ENCODE measurements at regions not wholly inside any gene's neighbourhood (a gene's known extent, or its start where the extent isn't known, plus 50 kb on each side); places are given as distances from the start of the nearest gene placed in this dataset.

DNA sequence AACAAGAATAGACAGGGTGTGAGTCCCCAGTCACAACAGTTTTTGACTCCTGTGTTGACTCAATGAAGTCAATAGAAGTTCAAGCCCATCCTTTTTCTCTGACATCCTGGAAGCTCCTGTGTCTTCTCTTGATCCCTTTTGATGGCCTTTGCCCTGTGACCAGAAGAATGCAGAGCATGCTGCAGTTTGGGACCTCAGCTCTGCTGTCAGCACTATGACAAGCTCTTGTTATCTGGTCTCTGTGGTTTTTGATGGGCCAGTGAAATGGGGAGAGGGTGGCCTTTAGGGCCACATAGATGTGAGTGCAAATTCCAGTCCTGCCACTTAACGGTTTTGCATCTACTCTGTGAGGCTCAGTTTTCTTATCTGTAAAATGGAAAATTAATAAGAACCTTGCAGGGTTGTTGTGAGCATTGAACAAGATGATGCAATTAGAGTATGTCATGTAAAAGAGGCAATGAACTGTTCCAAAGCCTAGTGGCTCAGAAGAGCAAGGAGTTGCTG lies 102.4 kb upstream of the IKZF1 start:
- peaks cover 82% of the 10 kb centered on the region for H3K4me1 Mint-ChIP-seq
- DNase-seq, result no peak
- H3K27me3 Mint-ChIP-seq, result no peaks in the 10 kb centered on the region
- H3K36me3 Mint-ChIP-seq (ENCODE audit: low read depth), result no peaks in the 10 kb centered on the region
- H3K27ac Mint-ChIP-seq, result peak overlapping the region; percentile 15
- H3K9me3 Mint-ChIP-seq (ENCODE audit: low read depth), result no peaks in the 10 kb centered on the region
- intact Hi-C loops (cut with DNase I, micrococcal nuclease), result no loop called here
- no peak for ATAC-seq
- ChIA-PET CTCF (interaction anchor here (0.6 to 8.0 kb wide), 8 partner anchors 57 to 315 kb away, joined by 3 to 126 read pairs (median 6); no protein-coding TSS in a partner anchor), POLR2A (interaction anchor here (0.7 to 0.9 kb wide), 2 partner anchors 148 to 150 kb away, joined by 3 to 4 read pairs; no protein-coding TSS in a partner anchor)
- no peak overlapping the region for H3K4me3 Mint-ChIP-seq

GRCh38 chr7:50199824-50200223 lies 104.7 kb upstream of the IKZF1 start:
- DNase-seq, result no peak
- H3K4me3 Mint-ChIP-seq, result no peak overlapping the region
- no peaks in the 10 kb centered on the region for H3K9me3 Mint-ChIP-seq (ENCODE audit: low read depth)
- H3K36me3 Mint-ChIP-seq (ENCODE audit: low read depth), result no peaks in the 10 kb centered on the region
- ChIA-PET CTCF (interaction anchor here (0.6 to 1.2 kb wide), 9 partner anchors 56 to 270 kb away, joined by 3 to 6 read pairs (median 3); no protein-coding TSS in a partner anchor), POLR2A (no interaction called here)
- no peak for ATAC-seq
- peaks cover 64% of the 10 kb centered on the region for H3K4me1 Mint-ChIP-seq
- H3K27ac Mint-ChIP-seq, result no peak overlapping the region
- intact Hi-C loops (cut with DNase I, micrococcal nuclease), result loop anchor here in 1 of 2 experiments (2.0 kb wide), 1 partner anchor 923 kb away; no protein-coding TSS in a partner anchor
- no peaks in the 10 kb centered on the region for H3K27me3 Mint-ChIP-seq

DNA sequence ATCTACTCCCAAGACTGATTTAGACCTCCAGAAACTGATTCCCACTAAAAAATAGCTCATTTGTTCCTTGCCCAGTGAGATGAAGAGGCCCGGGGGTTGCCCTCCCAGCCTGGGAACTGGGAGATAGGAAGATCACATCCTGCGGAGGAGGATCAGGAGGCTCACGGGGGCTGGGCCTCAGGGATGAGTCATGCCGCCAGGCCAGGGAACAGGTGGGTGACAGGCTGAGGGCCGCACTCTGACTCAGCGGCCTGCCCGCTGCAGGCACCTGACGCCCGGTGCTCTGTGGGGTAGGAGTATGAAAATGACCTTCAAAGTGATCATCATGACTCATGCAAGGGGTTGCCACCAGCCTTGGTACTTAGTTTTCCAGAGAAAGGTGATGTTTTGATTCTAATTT lies 104.5 kb upstream of the ZPBP start:
- intact Hi-C loops (cut with DNase I, micrococcal nuclease), result loop anchor here (1.0 to 2.0 kb wide), 4 partner anchors 41 to 196 kb away; no protein-coding TSS in a partner anchor
- H3K27ac Mint-ChIP-seq, result peak overlapping the region; percentile 76
- DNase-seq (peak; percentile 91), ATAC-seq (peak; percentile 96)
- H3K4me1 Mint-ChIP-seq, result peaks cover 43% of the 10 kb centered on the region
- H3K9me3 Mint-ChIP-seq (ENCODE audit: low read depth), result no peaks in the 10 kb centered on the region
- no peaks in the 10 kb centered on the region for H3K27me3 Mint-ChIP-seq
- POLR2A ChIA-PET, result interaction anchor here (1.3 kb wide), 1 partner anchor 170 kb away, joined by 5 read pairs; no protein-coding TSS in a partner anchor
- H3K4me3 Mint-ChIP-seq, result peak overlapping the region; percentile 9
- CTCF ChIA-PET, result interaction anchor here (0.8 to 1.6 kb wide), 12 partner anchors 9 to 250 kb away, joined by 3 to 7 read pairs (median 4); no protein-coding TSS in a partner anchor
- no peaks in the 10 kb centered on the region for H3K36me3 Mint-ChIP-seq (ENCODE audit: low read depth)

DNA sequence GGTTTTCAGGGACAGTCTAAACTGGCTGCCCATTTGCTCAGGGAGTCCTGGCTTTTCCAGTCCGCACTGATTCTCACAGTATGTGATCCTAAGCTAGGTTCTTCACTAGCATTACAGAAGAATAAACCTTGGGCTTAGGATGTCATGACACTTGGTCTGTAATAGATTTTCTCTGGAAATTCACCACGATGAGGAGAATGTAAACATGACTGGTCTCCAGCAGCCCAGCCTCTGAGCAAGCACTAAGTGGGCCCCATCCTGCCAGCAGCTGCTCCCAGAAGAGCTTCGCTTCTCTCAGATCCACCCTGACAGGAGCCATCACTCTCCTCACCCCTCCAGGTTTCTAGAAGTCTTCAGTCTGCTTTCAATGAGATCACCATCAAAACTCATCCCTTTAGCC lies 103.7 kb upstream of the ZPBP start:
- intact Hi-C loops (cut with DNase I, micrococcal nuclease), result loop anchor here (1.0 to 2.0 kb wide), 4 partner anchors 40 to 197 kb away; no protein-coding TSS in a partner anchor
- Mint-ChIP-seq H3K4me3 (no peak overlapping the region), H3K36me3 (ENCODE audit: low read depth) (no peaks in the 10 kb centered on the region), H3K4me1 (peaks cover 34% of the 10 kb centered on the region), H3K27me3 (no peaks in the 10 kb centered on the region), H3K27ac (peak overlapping the region; percentile 76), H3K9me3 (ENCODE audit: low read depth) (no peaks in the 10 kb centered on the region)
- ATAC-seq (no peak), DNase-seq (no peak)
- CTCF ChIA-PET, result interaction anchor here (0.6 to 1.6 kb wide), 14 partner anchors 9 to 1689 kb away, joined by 3 to 7 read pairs (median 4); no protein-coding TSS in a partner anchor
- POLR2A ChIA-PET, result interaction anchor here (0.6 to 1.3 kb wide), 2 partner anchors 121 to 171 kb away, joined by 3 to 5 read pairs; no protein-coding TSS in a partner anchor

- Mint-ChIP-seq H3K36me3 (ENCODE audit: low read depth) (no peaks in the 10 kb centered on the region), H3K27ac (no peak overlapping the region), H3K4me3 (no peak overlapping the region), H3K27me3 (no peaks in the 10 kb centered on the region), H3K9me3 (ENCODE audit: low read depth) (peaks cover 9% of the 10 kb centered on the region), H3K4me1 (peaks cover 11% of the 10 kb centered on the region)
- ChIA-PET POLR2A (no interaction called here), CTCF (interaction anchor here (1.4 kb wide), 2 partner anchors 15 to 47 kb away, joined by 4 to 5 read pairs; no protein-coding TSS in a partner anchor)
- no peak for ATAC-seq
- DNase-seq, result no peak
- intact Hi-C loops (cut with DNase I, micrococcal nuclease), result no loop called here
These were observed 97.7 kb upstream of the ZPBP start for GRCh38 chr7:50190776-50191175.

DNA sequence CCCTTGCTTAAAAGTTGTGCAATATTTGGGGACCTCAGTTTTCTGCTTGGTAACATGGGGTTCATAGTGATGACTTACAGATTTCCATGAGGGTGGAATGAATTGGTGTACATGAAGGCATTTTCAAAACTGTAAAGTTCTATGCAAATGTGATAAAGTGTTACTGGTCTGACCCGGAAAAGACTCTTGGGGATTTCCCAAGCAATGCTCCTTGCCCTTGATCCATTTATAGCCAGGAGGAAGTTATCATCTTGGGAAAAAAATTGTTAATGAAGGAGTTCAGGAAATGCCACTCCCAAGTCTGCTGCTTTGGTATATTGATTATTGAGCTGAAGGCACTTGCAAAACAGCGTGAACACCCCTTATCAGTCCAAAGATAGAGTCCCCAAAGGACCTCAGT lies 96.3 kb upstream of the ZPBP start:
- POLR2A ChIA-PET, result no interaction called here
- no peaks in the 10 kb centered on the region for H3K36me3 Mint-ChIP-seq (ENCODE audit: low read depth)
- H3K27me3 Mint-ChIP-seq, result no peaks in the 10 kb centered on the region
- intact Hi-C loops (cut with DNase I, micrococcal nuclease), result no loop called here
- CTCF ChIA-PET, result interaction anchor here (0.6 to 1.2 kb wide), 3 partner anchors 22 to 587 kb away, joined by 3 to 6 read pairs (median 3); no protein-coding TSS in a partner anchor
- peaks cover 11% of the 10 kb centered on the region for H3K4me1 Mint-ChIP-seq
- ATAC-seq, result no peak
- peaks cover 9% of the 10 kb centered on the region for H3K9me3 Mint-ChIP-seq (ENCODE audit: low read depth)
- DNase-seq, result no peak
- H3K27ac Mint-ChIP-seq, result no peak overlapping the region
- H3K4me3 Mint-ChIP-seq, result no peak overlapping the region

- no peak for ATAC-seq
- intact Hi-C loops (cut with DNase I, micrococcal nuclease), result no loop called here
These were observed 93.1 kb upstream of the ZPBP start for GRCh38 chr7:50185951-50186682.

DNA sequence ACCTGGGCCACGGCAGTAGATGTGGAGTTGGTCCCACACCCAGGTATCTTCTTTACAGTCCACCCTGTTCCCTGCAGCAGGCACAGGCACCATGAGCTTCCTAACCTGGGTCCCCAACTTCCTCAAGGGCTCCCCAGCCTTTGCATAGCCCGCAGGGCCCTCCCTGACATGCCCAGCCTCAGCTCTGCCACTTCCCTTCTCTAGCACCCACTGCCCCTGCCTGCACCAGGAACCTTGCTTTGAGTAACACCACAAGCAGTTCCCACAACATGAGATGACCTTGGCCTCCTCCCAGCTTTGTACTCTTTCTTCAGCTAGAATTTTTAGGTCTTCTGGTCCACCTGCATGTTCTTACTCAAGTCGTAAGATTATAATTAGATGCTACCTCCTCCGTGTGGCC lies 92.2 kb upstream of the ZPBP start:
- CTCF ChIA-PET, result interaction anchor here (0.6 to 1.2 kb wide), 3 partner anchors 12 to 258 kb away, joined by 3 to 6 read pairs (median 4); no protein-coding TSS in a partner anchor
- no peak overlapping the region for H3K27ac Mint-ChIP-seq

More at GRCh38 chr7:50185951-50186682, 93.1 kb upstream of the ZPBP start:
- H3K9me3 Mint-ChIP-seq (ENCODE audit: low read depth), result peaks cover 9% of the 10 kb centered on the region
- no peak overlapping the region for H3K4me3 Mint-ChIP-seq
- H3K4me1 Mint-ChIP-seq, result peaks cover 13% of the 10 kb centered on the region
- CTCF ChIA-PET, result interaction anchor here (0.7 to 1.0 kb wide), 2 partner anchors 19 to 40 kb away, joined by 3 read pairs; no protein-coding TSS in a partner anchor
- H3K36me3 Mint-ChIP-seq (ENCODE audit: low read depth), result no peaks in the 10 kb centered on the region
- POLR2A ChIA-PET, result no interaction called here
- H3K27me3 Mint-ChIP-seq, result no peaks in the 10 kb centered on the region
- no peak overlapping the region for H3K27ac Mint-ChIP-seq
- no peak for DNase-seq

DNA sequence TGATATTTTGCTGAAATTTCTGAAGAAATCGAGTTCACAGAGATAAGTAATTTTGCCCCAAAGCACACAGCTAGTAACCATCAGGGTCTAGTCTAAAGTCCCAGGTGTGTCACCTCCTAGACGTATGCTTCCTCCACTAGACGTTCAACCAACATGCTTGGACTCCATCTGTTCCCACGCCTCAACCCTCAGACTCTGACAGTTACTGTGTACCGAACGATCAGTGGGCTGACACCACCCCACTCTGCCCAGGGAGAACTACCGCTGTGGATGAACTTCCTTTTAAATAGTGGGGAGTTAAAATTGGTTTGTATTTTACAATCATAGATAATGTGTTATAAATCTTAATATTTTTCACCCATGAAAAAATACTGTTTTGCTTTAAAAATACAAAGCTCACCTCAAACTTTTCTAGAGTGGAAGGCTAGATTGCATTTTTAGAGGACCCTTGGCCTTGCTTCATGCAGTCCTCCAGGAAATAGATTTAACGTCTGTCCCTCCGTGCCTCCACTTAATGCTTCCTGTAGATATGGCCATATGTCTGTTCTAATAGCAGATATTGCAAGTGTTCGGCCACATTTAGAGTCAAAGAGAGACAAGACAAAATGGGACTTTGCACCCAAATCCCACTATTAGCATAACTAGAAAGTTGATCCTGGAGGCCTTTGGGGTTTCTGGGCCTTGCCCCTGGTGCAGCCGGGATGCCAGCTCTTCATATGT lies 91.4 kb upstream of the ZPBP start:
- Mint-ChIP-seq H3K4me3 (no peak overlapping the region), H3K36me3 (ENCODE audit: low read depth) (no peaks in the 10 kb centered on the region), H3K4me1 (peaks cover 8% of the 10 kb centered on the region), H3K27ac (no peak overlapping the region), H3K9me3 (ENCODE audit: low read depth) (peaks cover under 1% of the 10 kb centered on the region), H3K27me3 (no peaks in the 10 kb centered on the region)
- POLR2A ChIA-PET, result interaction anchor here (0.6 kb wide), 1 partner anchor 130 kb away, joined by 3 read pairs; no protein-coding TSS in a partner anchor
- ATAC-seq, result no peak
- no peak for DNase-seq
- CTCF ChIA-PET, result interaction anchor here (0.6 to 1.4 kb wide), 5 partner anchors 11 to 259 kb away, joined by 3 to 6 read pairs (median 3); no protein-coding TSS in a partner anchor
- intact Hi-C loops (cut with DNase I, micrococcal nuclease), result no loop called here

More for the DNA sequence above, 92.2 kb upstream of the ZPBP start:
- no peaks in the 10 kb centered on the region for H3K27me3 Mint-ChIP-seq
- ATAC-seq (no peak), DNase-seq (no peak)
- POLR2A ChIA-PET, result interaction anchor here (0.6 kb wide), 1 partner anchor 175 kb away, joined by 3 read pairs; no protein-coding TSS in a partner anchor
- no peaks in the 10 kb centered on the region for H3K36me3 Mint-ChIP-seq (ENCODE audit: low read depth)
- H3K4me3 Mint-ChIP-seq, result no peak overlapping the region
- H3K9me3 Mint-ChIP-seq (ENCODE audit: low read depth), result peaks cover 7% of the 10 kb centered on the region
- intact Hi-C loops (cut with DNase I, micrococcal nuclease), result no loop called here
- peaks cover 13% of the 10 kb centered on the region for H3K4me1 Mint-ChIP-seq

- CTCF ChIA-PET, result interaction anchor here (1.0 to 1.1 kb wide), 2 partner anchors 34 to 40 kb away, joined by 4 to 5 read pairs; no protein-coding TSS in a partner anchor
- intact Hi-C loops (cut with DNase I, micrococcal nuclease), result no loop called here
- DNase-seq, result no peak
- ATAC-seq, result no peak
- H3K27ac Mint-ChIP-seq, result no peak overlapping the region
- no peak overlapping the region for H3K4me3 Mint-ChIP-seq
- H3K4me1 Mint-ChIP-seq, result peaks cover 6% of the 10 kb centered on the region
- no peaks in the 10 kb centered on the region for H3K27me3 Mint-ChIP-seq
- POLR2A ChIA-PET, result no interaction called here
- no peaks in the 10 kb centered on the region for H3K9me3 Mint-ChIP-seq (ENCODE audit: low read depth)
- no peaks in the 10 kb centered on the region for H3K36me3 Mint-ChIP-seq (ENCODE audit: low read depth)
These were observed 89.7 kb upstream of the ZPBP start for GRCh38 chr7:50182759-50183158.

- Mint-ChIP-seq H3K4me3 (no peak overlapping the region), H3K27me3 (no peaks in the 10 kb centered on the region), H3K4me1 (peaks cover 4% of the 10 kb centered on the region), H3K36me3 (ENCODE audit: low read depth) (no peaks in the 10 kb centered on the region), H3K9me3 (ENCODE audit: low read depth) (no peaks in the 10 kb centered on the region), H3K27ac (no peak overlapping the region)
- POLR2A ChIA-PET, result no interaction called here
- ATAC-seq (no peak), DNase-seq (no peak)
- intact Hi-C loops (cut with DNase I, micrococcal nuclease), result no loop called here
- CTCF ChIA-PET, result no interaction called here
These were observed 88.0 kb upstream of the ZPBP start for GRCh38 chr7:50181081-50181480.

All from activated CD4-positive, alpha-beta T cell treated with anti-CD3 and anti-CD28 coated beads for 36 hours (primary cell).